GM19023 (cell line): ENCODE measurements at regions not wholly inside any gene's neighbourhood (a gene's known extent, or its start where the extent isn't known, plus 50 kb on each side); places are given as distances from the start of the nearest gene placed in this dataset.

Experiments
- ATAC-seq: cut with Tn5 transposase; IDR thresholded peaks from one replicate; pipeline ENCODE4 v1.9.1; 2021; ENCODE audit warnings: mild to moderate bottlenecking, moderate library complexity; ENCODE audit not compliant: unreplicated experiment

GRCh38 chr14:26021759-26022158 lies 576.1 kb downstream of the NOVA1 start:
- ATAC-seq = no peak

GRCh38 chr14:26017270-26017669 lies 580.6 kb downstream of the NOVA1 start:
- no peak for ATAC-seq

- ATAC-seq = no peak
These were observed 589.5 kb downstream of the NOVA1 start for GRCh38 chr14:26008290-26008689.

- no peak for ATAC-seq
These were observed 593.5 kb downstream of the NOVA1 start for GRCh38 chr14:26004342-26004741.

- no peak for ATAC-seq
These were observed 604.0 kb downstream of the NOVA1 start for GRCh38 chr14:25993830-25994229.

- no peak for ATAC-seq
These were observed 609.3 kb downstream of the NOVA1 start for GRCh38 chr14:25988536-25988935.

GRCh38 chr14:25955772-25956171 lies 642.1 kb downstream of the NOVA1 start:
- ATAC-seq = no peak

- no peak for ATAC-seq
These were observed 644.2 kb downstream of the NOVA1 start for GRCh38 chr14:25953532-25954139.

GRCh38 chr14:25945746-25946145 lies 652.1 kb downstream of the NOVA1 start:
- no peak for ATAC-seq

GRCh38 chr14:25944020-25944419 lies 653.8 kb downstream of the NOVA1 start:
- no peak for ATAC-seq

- ATAC-seq = no peak
These were observed 654.5 kb downstream of the NOVA1 start for GRCh38 chr14:25943329-25943728.

- ATAC-seq = no peak
These were observed 655.7 kb downstream of the NOVA1 start for GRCh38 chr14:25942090-25942489.

GRCh38 chr14:25933731-25934130 lies 664.1 kb downstream of the NOVA1 start:
- no peak for ATAC-seq

GRCh38 chr14:25929881-25930615 lies 667.8 kb downstream of the NOVA1 start:
- no peak for ATAC-seq

GRCh38 chr14:25911831-25912230 lies 686.0 kb downstream of the NOVA1 start:
- no peak for ATAC-seq

- ATAC-seq = no peak
These were observed 688.6 kb downstream of the NOVA1 start for GRCh38 chr14:25909045-25909747.

GRCh38 chr14:25908277-25909044 lies 689.4 kb downstream of the NOVA1 start:
- no peak for ATAC-seq

GRCh38 chr14:25904446-25904845 lies 693.4 kb downstream of the NOVA1 start:
- no peak for ATAC-seq

GRCh38 chr14:25899197-25899596 lies 698.6 kb downstream of the NOVA1 start:
- no peak for ATAC-seq

- no peak for ATAC-seq
These were observed 701.1 kb downstream of the NOVA1 start for GRCh38 chr14:25896777-25897176.

- ATAC-seq = no peak
These were observed 702.1 kb downstream of the NOVA1 start for GRCh38 chr14:25895740-25896139.
